ENCODE measurements at regions not wholly inside any gene's neighbourhood (a gene's known extent, or its start where the extent isn't known, plus 50 kb on each side); places are given as distances from the start of the nearest gene placed in this dataset.
"Not testable (repeated sequence)": the region's sequence is repeated elsewhere in the genome, so short reads cannot be mapped to it uniquely, and the experiment has no call there.

DNA sequence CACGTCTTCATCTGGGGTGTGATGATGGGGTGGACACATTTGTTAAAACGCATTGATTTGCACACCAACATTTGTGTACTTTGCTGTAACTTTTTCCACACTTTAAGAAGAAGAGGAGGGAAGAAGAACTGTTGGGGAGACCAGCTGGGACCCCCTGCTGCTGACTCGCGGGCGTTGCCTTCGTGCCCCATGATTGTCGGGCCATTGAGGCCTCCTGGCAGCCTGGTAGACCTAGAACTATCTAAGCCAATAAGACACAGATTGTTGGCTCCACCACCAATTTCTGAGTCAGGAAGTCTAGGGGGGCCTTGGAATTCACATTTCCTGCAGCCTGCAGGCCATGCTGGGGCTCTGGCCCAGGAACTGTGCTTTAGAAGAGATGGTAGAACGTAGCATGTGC lies 105.5 kb downstream of the TNFRSF13B start:
- no peak for DNase-seq (ENCODE audit: extremely low spot score in 2 of 2)
- no peaks in the 10 kb centered on the region for H3K9me3 ChIP-seq
- H3K4me3 ChIP-seq: no peak overlapping the region
- no peak overlapping the region for H3K27ac ChIP-seq
- no peaks in the 10 kb centered on the region for H3K27me3 ChIP-seq
- H3K36me3 ChIP-seq: no peaks in the 10 kb centered on the region
- intact Hi-C loops (cut with DNase I): no loop called here
- TF ChIP-seq CTCF (IDR thresholded peaks at IDR 0.05) (no peak), POLR2AphosphoS5 (IDR thresholded peaks at IDR 0.05; ENCODE audit: insufficient read depth in 1 of 2, low read depth in 1 of 2) (no peak), POLR2A (IDR thresholded peaks at IDR 0.05) (no peak)
- no peaks in the 10 kb centered on the region for H3K4me1 ChIP-seq

DNA sequence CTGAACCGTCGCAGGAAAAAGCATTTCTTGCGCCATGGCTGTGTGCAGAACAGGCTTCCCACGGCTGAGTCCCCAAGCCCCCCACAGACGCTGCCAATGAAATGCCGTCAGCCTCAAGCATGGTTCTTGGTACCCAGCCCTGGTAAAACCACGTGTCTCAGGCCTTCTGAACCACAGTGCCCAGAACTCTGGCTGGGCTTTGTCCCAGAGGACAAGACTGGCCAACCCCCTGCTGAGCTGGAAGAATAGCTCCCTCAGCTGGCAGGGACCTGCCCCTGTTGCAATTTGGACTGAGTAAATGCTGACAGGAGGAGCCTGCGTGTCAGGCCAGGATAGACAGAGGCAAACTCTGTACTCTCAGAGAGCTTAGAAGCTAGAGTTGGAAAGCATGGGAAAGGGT lies 106.2 kb downstream of the TNFRSF13B start:
- H3K27ac ChIP-seq; H3K4me3 ChIP-seq; H3K36me3 ChIP-seq; H3K4me1 ChIP-seq; intact Hi-C loops (cut with DNase I); H3K9me3 ChIP-seq; DNase-seq (ENCODE audit: extremely low spot score in 2 of 2); H3K27me3 ChIP-seq: not testable (repeated sequence)

- H3K4me1 ChIP-seq; H3K36me3 ChIP-seq; H3K9me3 ChIP-seq; H3K27ac ChIP-seq; intact Hi-C loops (cut with DNase I); H3K4me3 ChIP-seq; DNase-seq (ENCODE audit: extremely low spot score in 2 of 2); H3K27me3 ChIP-seq: not testable (repeated sequence)
Observed at GRCh38 chr17:16865077-16865613, 106.8 kb downstream of the TNFRSF13B start.

GRCh38 chr17:16864462-16865076 lies 107.3 kb downstream of the TNFRSF13B start:
- H3K4me3 ChIP-seq; intact Hi-C loops (cut with DNase I); H3K27ac ChIP-seq; DNase-seq (ENCODE audit: extremely low spot score in 2 of 2); H3K27me3 ChIP-seq; H3K36me3 ChIP-seq; H3K9me3 ChIP-seq; H3K4me1 ChIP-seq: not testable (repeated sequence)

DNA sequence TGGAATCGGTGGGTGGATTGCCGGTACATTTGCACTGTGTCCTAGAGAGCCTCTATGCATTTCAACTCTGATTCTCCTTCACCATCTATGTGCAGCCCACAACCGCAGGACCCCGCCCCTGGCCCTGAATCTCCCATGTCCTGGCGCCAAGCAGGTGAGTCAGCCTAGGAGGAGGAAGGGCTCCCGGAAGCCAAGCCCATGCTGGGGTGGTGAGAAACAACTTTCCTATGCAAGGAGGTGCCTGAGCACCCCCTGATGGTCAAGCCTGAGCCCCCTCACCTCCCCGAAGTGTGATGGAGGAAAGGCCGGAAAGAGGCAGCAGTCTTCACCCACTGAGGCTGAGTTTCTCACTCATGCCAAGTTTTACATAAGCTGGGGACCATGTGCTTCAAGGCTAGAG lies 110.8 kb downstream of the TNFRSF13B start:
- H3K27ac ChIP-seq; H3K4me1 ChIP-seq; H3K4me3 ChIP-seq; intact Hi-C loops (cut with DNase I); H3K36me3 ChIP-seq; H3K9me3 ChIP-seq; DNase-seq (ENCODE audit: extremely low spot score in 2 of 2); H3K27me3 ChIP-seq: not testable (repeated sequence)

DNA sequence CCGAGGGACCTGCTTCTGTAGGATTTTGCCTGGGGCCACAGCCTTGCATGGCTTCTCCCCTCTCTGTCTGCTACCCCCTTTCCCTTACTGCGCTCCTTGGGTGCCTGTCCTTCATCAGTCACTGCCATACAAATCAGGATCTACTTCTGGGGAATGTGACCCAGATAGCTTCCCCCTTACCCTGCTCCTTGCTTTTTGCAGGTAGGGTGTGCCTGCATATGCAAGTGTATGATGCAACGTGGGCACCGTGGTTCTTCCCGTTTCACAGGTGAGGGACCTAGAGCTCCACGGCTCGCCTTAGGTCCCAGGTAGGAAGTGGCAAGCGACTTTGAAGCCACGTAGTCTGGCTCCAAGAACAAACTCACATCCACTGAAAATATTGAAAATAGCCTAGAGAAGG lies 111.5 kb downstream of the TNFRSF13B start:
- intact Hi-C loops (cut with DNase I); H3K27ac ChIP-seq; DNase-seq (ENCODE audit: extremely low spot score in 2 of 2): not testable (repeated sequence)

GRCh38 chr17:16859515-16859914 lies 112.4 kb downstream of the TNFRSF13B start:
- H3K4me1 ChIP-seq; intact Hi-C loops (cut with DNase I); DNase-seq (ENCODE audit: extremely low spot score in 2 of 2); H3K27me3 ChIP-seq; H3K36me3 ChIP-seq; H3K9me3 ChIP-seq; H3K27ac ChIP-seq; H3K4me3 ChIP-seq: not testable (repeated sequence)

More for the DNA sequence above, 111.5 kb downstream of the TNFRSF13B start:
- H3K27me3 ChIP-seq, H3K4me1 ChIP-seq, H3K36me3 ChIP-seq, H3K9me3 ChIP-seq, H3K4me3 ChIP-seq: not testable (repeated sequence)

DNA sequence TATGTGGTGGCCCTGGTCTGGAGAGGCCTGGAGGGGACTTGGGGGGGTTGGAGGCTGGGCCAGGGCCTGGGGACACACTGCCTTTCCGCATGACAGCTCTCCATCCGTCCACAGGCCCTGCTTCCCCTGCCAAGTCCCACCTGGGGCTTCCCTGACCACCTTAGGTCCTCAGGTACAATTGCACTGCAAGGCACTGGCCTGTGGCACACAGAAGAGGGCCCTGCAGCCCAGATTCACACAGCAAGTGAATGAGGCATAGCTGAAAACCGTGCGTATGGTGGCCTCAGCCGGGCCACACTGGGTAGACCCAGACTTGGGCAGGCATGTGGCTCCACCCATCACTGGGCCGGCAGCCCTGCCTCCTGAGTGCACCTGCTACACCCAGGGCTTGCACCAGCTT lies 114.2 kb downstream of the TNFRSF13B start:
- DNase-seq (ENCODE audit: extremely low spot score in 2 of 2); H3K4me3 ChIP-seq; H3K27me3 ChIP-seq; intact Hi-C loops (cut with DNase I); H3K36me3 ChIP-seq; H3K9me3 ChIP-seq; H3K4me1 ChIP-seq; H3K27ac ChIP-seq: not testable (repeated sequence)

DNA sequence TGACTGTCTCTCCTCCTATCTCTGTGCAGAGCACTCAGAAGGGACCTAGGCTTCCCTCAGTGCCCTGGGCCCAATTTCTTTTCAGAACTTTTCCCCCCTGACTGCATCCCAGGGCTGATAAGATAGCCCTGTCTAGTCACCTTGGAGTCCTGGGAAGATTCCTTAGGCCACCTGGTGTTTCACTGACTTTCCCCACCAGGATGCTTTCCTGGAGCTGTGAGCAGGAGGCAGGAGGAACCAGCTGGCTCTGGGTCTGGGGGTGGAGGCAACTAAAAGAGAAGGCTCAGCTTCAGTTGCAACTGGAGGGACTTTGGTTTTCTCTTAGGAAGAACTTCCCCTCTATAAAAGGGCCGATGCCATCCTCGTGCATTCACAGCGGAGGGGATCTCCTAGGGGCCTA lies 115.1 kb downstream of the TNFRSF13B start:
- DNase-seq (ENCODE audit: extremely low spot score in 2 of 2); H3K27ac ChIP-seq; H3K9me3 ChIP-seq; H3K27me3 ChIP-seq; H3K36me3 ChIP-seq; H3K4me3 ChIP-seq; H3K4me1 ChIP-seq; intact Hi-C loops (cut with DNase I): not testable (repeated sequence)

DNA sequence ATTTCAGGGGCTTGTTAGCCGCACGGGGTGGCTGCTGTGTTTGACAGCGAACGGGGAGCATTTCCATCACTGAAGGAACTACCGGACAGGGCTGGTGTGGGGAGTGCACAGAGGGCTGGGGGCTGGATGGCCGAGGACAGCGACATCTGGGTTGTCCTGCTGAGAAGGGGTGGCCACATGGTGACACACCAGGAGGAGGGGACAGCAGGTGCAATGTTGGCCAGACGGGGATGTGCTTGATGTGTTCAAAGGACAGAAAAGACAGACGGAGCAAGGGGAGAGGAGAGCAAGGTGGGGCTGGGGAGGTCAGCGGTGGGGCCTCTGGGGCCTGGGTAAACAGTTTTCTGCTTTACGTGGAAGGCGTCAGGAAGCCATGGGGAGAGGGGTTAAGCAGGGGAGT lies 115.7 kb downstream of the TNFRSF13B start:
- H3K4me3 ChIP-seq; DNase-seq (ENCODE audit: extremely low spot score in 2 of 2); intact Hi-C loops (cut with DNase I); H3K27me3 ChIP-seq; H3K9me3 ChIP-seq; H3K27ac ChIP-seq; H3K4me1 ChIP-seq; H3K36me3 ChIP-seq: not testable (repeated sequence)

DNA sequence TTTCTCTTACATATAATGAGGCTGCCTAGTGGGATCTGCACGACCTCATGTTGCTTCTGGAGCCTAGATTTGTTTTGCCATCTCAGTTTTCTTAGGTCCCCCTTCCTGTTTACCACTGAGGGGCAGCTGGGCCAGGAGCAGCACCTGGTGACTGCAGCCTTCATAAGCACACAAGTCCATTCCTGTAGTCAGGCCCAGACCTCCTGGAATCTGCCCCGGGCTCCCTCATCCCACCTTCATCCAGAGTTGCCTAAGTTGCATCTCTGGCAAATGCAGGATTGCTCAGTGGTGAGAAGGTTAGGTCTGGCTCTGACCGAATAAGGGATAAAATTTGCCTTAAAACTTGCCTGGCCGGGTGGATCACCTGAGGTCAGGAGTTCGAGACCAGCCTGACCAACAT lies 117.3 kb downstream of the TNFRSF13B start:
- H3K9me3 ChIP-seq; H3K4me3 ChIP-seq; intact Hi-C loops (cut with DNase I); H3K4me1 ChIP-seq; H3K27ac ChIP-seq; DNase-seq (ENCODE audit: extremely low spot score in 2 of 2); H3K36me3 ChIP-seq; H3K27me3 ChIP-seq: not testable (repeated sequence)
